Heart left ventricle (tissue), 16 donors: ENCODE measurements at regions not wholly inside any gene's neighbourhood (a gene's known extent, or its start where the extent isn't known, plus 50 kb on each side); places are given as distances from the start of the nearest gene placed in this dataset.
A peak's percentile ranks its signal among the peaks of the same experiment; 100 is the strongest.
"Not testable (repeated sequence)": the region's sequence is repeated elsewhere in the genome, so short reads cannot be mapped to it uniquely, and the experiment has no call there.

ENCODE experiments used
- ATAC-seq, 4 donors: fragments of 200-7000 bp; cut with Tn5 transposase; one replicate each; pipeline ENCODE4 v1.9.1; 2020 to 2022; ENCODE audit warnings: moderate library complexity in 4 of 4, mild to moderate bottlenecking in 3 of 4, moderate number of reproducible peaks in 1 of 4
- DNase-seq, 5 donors: peaks; one replicate each; pipeline ENCODE4 v3.0.0-alpha.2; 2020
- H3K27ac ChIP-seq, 12 donors: fragments of 200-600 bp; sonication (generic) in 4 of 12; one replicate each; pipeline versions ENCODE4 v1.5.0 to v1.8.0; 2016 to 2022; ENCODE audit warnings: mild to moderate bottlenecking in 2 of 12
- H3K27me3 ChIP-seq, 9 donors: fragments of 200-600 bp; sonication (generic) in 2 of 9; one replicate each; pipeline versions ENCODE4 v1.5.1 to v1.8.0; 2016 to 2022; ENCODE audit warnings: mild to moderate bottlenecking in 3 of 9
- H3K36me3 ChIP-seq, 9 donors: fragments of 200-600 bp; sonication (generic) in 2 of 9; one replicate each; pipeline versions ENCODE4 v1.5.0 to v1.8.0; 2018 to 2022; ENCODE audit warnings: mild to moderate bottlenecking in 2 of 9
- H3K4me1 ChIP-seq, 12 donors: fragments of 200-600 bp; sonication (generic) in 4 of 12; one replicate each; pipeline versions ENCODE4 v1.5.0 to v1.8.0; 2016 to 2022; ENCODE audit warnings: mild to moderate bottlenecking in 3 of 12
- H3K4me3 ChIP-seq, 12 donors: fragments of 200-600 bp; sonication (generic) in 4 of 12; one replicate each; pipeline versions ENCODE4 v1.5.0 to v1.8.0; 2017 to 2022; ENCODE audit warnings: mild to moderate bottlenecking in 9 of 12, moderate library complexity in 4 of 12
- H3K9me3 ChIP-seq, 12 donors: fragments of 200-600 bp; sonication (generic) in 4 of 12; one replicate each; pipeline versions ENCODE4 v1.5.0 to v1.8.0; 2016 to 2022; ENCODE audit warnings: mild to moderate bottlenecking in 1 of 12
- POLR2A ChIP-seq, 2 donors: fragments of 450-650 bp; IDR thresholded peaks; one replicate each; pipeline ENCODE4 v1.6.1; 2017; ENCODE audit warnings: antibody characterized with exemption in 2 of 2, mild to moderate bottlenecking in 2 of 2, moderate library complexity in 2 of 2
- WGBS, 4 donors: extraction: QIAGEN DNeasy Blood & Tissue Kit in 2 of 4; methylation state at CpG; one replicate each; pipeline versions ENCODE4 v1.1.5 to v1.1.7; 2013 to 2018; 5-methylcytosine and 5-hydroxymethylcytosine counted together
- intact Hi-C, 10 donors: fragments of 100-400 bp; cut with DNase I; formaldehyde crosslinking; loops; one replicate each; pipeline versions ENCODE4 v1.11.1 to v1.14.2; 2022
- TF ChIP-seq, protein P1 (sequence below), 12 donors: fragments of 200-600 bp; sonication (generic) in 4 of 12; IDR thresholded peaks; one replicate each; pipeline versions ENCODE4 v1.5.0 to v1.8.0; 2018 to 2022; ENCODE audit warnings: antibody characterized with exemption in 12 of 12, mild to moderate bottlenecking in 5 of 12
- donor health status: ischemic (EF 13 %, LVEDD 7.1; RV severe dilation, severe dysfunction).
- donor health status: healthy with polysubstance abuse.
- donor health status: DM: no; HTN: yes; CAD: no.
- donor health status: DM: no; HTN: no; CAD: no.
- donor health status: ischemic (EF 25% LVEDD 6.9; RV normal size, moderate dysfunction).
- donor health status: ischemic (EF 25% LVEDD 5.7; RV mildly dilated, moderate dysfunction).
- donor health status: healthy.
- donor health status: DM: yes; HTN: yes; CAD: no.
- donor health status: ischemic (EF 35%, LVEDD 5.7; RV mildly dilated, moderate dysfunction).
- donor health status: nonischemic (EF 11% LVEDD 7.7; RV severe dilation, severe dysfunction).
- donor health status: DM: yes; HTN: yes; CAD: no.
- donor health status: PGD.
- donor health status: ischemic (EF 29% LVEDD 5.4; RV normal size, mild dysfunction).
- donor health status: nonischemic (EF 23%, LVEDD 6.1; RV moderate dilation, normal function).

DNA sequence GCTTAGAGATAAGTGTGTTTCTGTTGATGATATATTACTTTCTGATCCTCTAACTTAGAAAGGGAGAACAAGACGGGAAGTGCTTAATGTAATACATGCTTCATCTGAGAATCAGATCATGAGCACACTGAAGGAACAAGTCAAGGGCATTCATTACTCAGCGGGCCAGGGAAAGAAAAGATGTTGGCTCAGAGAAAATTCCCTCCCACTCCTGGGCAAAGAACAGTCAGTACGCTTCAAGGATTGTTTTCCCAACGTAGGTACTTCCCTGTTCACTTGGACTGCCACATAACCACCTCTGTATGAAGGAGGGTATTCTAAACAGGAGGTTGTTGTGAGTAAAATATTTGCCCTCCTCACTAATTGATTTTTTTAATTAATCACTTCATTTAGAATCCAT, 374.5 kb upstream of the FMR1 start:
- WGBS, 4 donors: 53 to 79% (median 69%) methylated on average over 4 of the region's 4 CpGs
- DNase-seq (no peak), ATAC-seq (no peak)
- Histone ChIP-seq H3K27ac (no peak overlapping the region), H3K4me3 (no peak overlapping the region), H3K27me3 (no peaks in the 10 kb centered on the region), H3K36me3 (no peaks in the 10 kb centered on the region), H3K4me1 (no peaks in the 10 kb centered on the region), H3K9me3 (no peaks in the 10 kb centered on the region)
- no peak for TF ChIP-seq POLR2A (IDR thresholded peaks at IDR 0.05)
- TF ChIP-seq, protein P1, sequence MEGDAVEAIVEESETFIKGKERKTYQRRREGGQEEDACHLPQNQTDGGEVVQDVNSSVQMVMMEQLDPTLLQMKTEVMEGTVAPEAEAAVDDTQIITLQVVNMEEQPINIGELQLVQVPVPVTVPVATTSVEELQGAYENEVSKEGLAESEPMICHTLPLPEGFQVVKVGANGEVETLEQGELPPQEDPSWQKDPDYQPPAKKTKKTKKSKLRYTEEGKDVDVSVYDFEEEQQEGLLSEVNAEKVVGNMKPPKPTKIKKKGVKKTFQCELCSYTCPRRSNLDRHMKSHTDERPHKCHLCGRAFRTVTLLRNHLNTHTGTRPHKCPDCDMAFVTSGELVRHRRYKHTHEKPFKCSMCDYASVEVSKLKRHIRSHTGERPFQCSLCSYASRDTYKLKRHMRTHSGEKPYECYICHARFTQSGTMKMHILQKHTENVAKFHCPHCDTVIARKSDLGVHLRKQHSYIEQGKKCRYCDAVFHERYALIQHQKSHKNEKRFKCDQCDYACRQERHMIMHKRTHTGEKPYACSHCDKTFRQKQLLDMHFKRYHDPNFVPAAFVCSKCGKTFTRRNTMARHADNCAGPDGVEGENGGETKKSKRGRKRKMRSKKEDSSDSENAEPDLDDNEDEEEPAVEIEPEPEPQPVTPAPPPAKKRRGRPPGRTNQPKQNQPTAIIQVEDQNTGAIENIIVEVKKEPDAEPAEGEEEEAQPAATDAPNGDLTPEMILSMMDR (IDR thresholded peaks at IDR 0.05): no peak
- intact Hi-C loops: no loop called here

DNA sequence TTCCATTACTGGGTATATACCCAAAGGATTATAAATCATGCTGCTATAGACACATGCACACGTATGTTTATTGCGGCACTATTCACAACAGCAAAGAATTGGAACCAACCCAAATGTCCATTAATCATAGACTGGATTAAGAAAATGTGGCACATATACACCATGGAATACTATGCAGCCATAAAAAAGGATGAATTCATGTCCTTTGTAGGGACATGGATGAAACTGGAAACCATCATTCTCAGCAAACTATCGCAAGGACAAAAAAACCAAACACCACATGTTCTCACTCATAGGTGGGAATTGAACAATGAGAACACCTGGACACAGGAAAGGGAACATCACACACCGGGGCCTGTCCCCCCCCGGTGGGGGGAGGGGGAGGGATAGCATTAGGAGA, 363.7 kb upstream of the FMR1 start:
- ATAC-seq, H3K9me3 ChIP-seq, H3K4me3 ChIP-seq, H3K27me3 ChIP-seq, H3K27ac ChIP-seq, H3K36me3 ChIP-seq, H3K4me1 ChIP-seq, DNase-seq: not testable (repeated sequence)
- WGBS, 4 donors: 83 to 89% (median 86%) methylated on average over 5 of the region's 5 CpGs
- intact Hi-C loops: loop anchor here in 1 of 10 donors (5.0 kb wide), 1 partner anchor 71 kb away; no protein-coding TSS in a partner anchor

DNA sequence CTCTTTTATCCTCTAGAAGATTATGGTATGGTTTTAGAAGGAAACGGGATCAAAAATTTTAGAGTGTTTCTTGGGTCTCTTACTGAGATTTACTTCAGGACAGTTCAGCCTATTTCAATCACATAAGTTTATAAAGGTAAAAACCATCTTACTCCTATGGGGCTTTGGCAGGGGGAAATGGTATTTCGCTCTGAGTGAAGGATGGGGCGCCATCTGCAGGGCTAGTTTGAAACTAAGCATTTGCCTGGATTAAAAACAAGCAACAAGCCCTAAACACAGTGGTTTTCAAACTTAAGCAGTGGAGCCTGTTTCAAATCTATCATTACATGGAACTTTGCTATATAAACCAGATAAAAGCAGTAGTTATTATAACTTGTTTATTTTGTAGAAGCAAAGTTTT, 361.5 kb upstream of the FMR1 start:
- no peak for DNase-seq
- Histone ChIP-seq H3K4me1 (no peaks in the 10 kb centered on the region), H3K27me3 (no peaks in the 10 kb centered on the region), H3K4me3 (no peak overlapping the region), H3K27ac (no peak overlapping the region), H3K9me3 (no peaks in the 10 kb centered on the region), H3K36me3 (no peaks in the 10 kb centered on the region)
- ATAC-seq: no peak
- TF ChIP-seq POLR2A (IDR thresholded peaks at IDR 0.05): no peak
- TF ChIP-seq, protein P1 (IDR thresholded peaks at IDR 0.05): peak in 5 of 12 donors; percentile 8 to 26 (median 12)
- WGBS, 4 donors: 3 to 10% (median 4%) methylated on average over 3 of the region's 3 CpGs
- intact Hi-C loops: no loop called here

DNA sequence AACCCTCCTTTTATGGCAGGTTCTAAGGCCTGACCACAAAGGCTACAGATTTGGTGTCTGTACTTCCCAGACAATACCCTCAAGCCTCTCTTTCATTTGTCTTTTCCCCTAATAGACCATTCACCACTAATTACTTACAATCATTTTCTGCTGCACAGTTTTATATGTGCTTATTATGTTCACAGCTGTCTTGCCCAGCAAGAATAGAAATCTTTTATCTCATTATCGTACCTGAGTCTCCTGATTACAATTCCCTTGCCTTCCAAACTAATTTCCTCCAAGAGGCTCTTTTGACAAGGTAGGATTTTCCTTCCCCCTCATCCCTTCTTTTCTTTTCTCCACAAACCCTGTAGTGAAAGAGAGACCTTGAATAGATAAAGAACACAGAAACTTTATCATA, 352.5 kb upstream of the FMR1 start:
- no peak for TF ChIP-seq POLR2A (IDR thresholded peaks at IDR 0.05)
- TF ChIP-seq, protein P1 (IDR thresholded peaks at IDR 0.05): no peak
- WGBS, 4 donors: 44 to 72% (median 56%) methylated on average over 1 of the region's 1 CpG
- intact Hi-C loops: no loop called here
- no peak overlapping the region for H3K27ac ChIP-seq
- no peaks in the 10 kb centered on the region for H3K27me3 ChIP-seq
- no peak for ATAC-seq
- H3K9me3 ChIP-seq: no peaks in the 10 kb centered on the region
- H3K4me3 ChIP-seq: no peak overlapping the region
- no peak for DNase-seq
- no peaks in the 10 kb centered on the region for H3K36me3 ChIP-seq
- H3K4me1 ChIP-seq: no peaks in the 10 kb centered on the region

DNA sequence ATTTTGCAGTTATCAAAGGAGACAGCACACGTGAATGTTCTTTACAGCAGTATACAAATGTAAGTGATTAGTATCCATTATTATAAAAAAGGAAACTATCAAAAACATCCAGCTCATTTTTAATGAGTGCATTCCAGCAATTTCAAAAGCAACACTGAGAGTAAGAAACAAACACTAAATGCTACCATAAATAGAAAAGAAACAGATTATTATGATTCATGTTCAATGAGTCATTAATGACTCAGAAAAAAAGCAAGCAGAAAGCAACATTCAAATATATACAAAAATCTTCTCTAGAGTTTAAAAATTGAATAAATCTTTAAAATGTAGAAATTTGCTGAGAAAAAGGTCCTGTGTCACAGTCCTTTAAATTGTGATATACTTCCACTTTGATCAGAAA, 346.5 kb upstream of the FMR1 start:
- TF ChIP-seq, protein P1 (IDR thresholded peaks at IDR 0.05): no peak
- TF ChIP-seq POLR2A (IDR thresholded peaks at IDR 0.05): no peak
- DNase-seq (no peak), ATAC-seq (no peak)
- Histone ChIP-seq H3K27ac (no peak overlapping the region), H3K36me3 (no peaks in the 10 kb centered on the region), H3K27me3 (no peaks in the 10 kb centered on the region), H3K9me3 (no peaks in the 10 kb centered on the region), H3K4me1 (no peaks in the 10 kb centered on the region), H3K4me3 (no peak overlapping the region)
- intact Hi-C loops: no loop called here
- WGBS, 4 donors: 42 to 81% (median 59%) methylated on average over 1 of the region's 1 CpG
